Epithelial cell of proximal tubule (primary cell): ENCODE measurements at regions not wholly inside any gene's neighbourhood (a gene's known extent, or its start where the extent isn't known, plus 50 kb on each side); places are given as distances from the start of the nearest gene placed in this dataset.

ENCODE experiments used
- DNase-seq: peaks from one replicate; pipeline ENCODE4 v3.0.0-alpha.2; 2011; ENCODE audit warnings: low read depth
- H3K4me3 ChIP-seq: 2 replicates; pipeline ENCODE4 v1.5.1; 2011; ENCODE audit warnings: low read depth, mild to moderate bottlenecking, low read length
- TF ChIP-seq, protein P1 (sequence below): conservative IDR thresholded peaks from 2 replicates; pipeline ENCODE4 v1.5.1; 2012; ENCODE audit warnings: low read depth, mild to moderate bottlenecking, low read length

DNA sequence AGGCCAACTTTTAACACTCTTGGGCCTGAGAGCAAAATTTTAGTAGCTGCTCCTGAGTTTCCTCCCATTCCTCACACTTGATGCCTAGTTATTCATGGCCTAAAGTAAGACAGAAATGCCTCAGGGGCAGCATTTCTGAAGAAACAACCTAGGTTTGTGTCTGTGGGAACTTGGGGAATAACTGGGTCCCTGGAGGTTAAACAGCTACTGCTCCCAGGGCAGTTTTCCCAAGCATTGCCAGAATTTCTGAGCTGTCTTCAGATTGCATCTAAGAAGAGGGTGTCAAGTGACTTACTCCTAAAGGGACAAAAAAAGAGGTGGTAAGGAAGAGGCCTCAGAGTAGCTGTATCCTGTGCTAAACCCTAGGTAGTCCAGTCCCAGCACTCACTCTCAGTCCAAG is 130.8 kb upstream of the ACSL4 start:
- TF ChIP-seq, protein P1, sequence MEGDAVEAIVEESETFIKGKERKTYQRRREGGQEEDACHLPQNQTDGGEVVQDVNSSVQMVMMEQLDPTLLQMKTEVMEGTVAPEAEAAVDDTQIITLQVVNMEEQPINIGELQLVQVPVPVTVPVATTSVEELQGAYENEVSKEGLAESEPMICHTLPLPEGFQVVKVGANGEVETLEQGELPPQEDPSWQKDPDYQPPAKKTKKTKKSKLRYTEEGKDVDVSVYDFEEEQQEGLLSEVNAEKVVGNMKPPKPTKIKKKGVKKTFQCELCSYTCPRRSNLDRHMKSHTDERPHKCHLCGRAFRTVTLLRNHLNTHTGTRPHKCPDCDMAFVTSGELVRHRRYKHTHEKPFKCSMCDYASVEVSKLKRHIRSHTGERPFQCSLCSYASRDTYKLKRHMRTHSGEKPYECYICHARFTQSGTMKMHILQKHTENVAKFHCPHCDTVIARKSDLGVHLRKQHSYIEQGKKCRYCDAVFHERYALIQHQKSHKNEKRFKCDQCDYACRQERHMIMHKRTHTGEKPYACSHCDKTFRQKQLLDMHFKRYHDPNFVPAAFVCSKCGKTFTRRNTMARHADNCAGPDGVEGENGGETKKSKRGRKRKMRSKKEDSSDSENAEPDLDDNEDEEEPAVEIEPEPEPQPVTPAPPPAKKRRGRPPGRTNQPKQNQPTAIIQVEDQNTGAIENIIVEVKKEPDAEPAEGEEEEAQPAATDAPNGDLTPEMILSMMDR, result no peak
- no peak for DNase-seq
- H3K4me3 ChIP-seq, result no peak overlapping the region

DNA sequence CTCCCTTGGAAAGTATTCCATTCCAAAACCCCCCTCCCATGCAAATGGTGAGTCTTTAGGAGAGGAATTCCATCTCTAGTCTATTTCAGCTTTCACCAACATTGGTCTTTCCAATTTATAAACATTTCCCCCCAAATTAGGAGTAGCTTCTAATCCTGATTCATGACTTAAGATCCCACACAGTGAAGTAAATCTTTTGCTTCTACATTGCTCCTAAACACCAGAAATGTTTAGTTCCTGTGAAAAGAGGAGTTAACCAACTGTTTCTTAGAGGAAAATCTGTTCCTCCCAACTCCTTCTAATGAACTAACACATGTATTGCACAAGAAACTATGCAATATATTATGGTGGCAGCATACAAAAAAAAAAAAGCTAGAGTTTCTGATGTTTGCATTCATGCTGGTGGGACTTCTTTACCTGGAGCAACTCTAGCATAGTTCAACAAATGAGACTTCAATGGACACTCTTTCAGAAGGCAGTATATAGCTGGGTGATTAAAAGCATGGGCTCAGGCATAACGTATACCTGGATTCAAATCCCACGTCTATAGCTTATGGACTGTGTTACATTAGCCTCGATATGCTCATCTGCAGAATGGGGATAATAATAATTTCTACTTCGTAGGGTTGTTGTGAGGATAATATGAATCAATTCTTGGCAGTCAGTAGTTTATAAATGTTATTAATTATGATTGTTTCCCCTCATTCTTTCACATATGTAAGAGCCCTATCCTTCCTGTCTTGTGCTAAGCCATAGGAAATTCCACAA is 131.6 kb upstream of the TMEM164 start:
- H3K4me3 ChIP-seq, result no peak overlapping the region
- no peak for DNase-seq
- TF ChIP-seq, protein P1, result no peak

DNA sequence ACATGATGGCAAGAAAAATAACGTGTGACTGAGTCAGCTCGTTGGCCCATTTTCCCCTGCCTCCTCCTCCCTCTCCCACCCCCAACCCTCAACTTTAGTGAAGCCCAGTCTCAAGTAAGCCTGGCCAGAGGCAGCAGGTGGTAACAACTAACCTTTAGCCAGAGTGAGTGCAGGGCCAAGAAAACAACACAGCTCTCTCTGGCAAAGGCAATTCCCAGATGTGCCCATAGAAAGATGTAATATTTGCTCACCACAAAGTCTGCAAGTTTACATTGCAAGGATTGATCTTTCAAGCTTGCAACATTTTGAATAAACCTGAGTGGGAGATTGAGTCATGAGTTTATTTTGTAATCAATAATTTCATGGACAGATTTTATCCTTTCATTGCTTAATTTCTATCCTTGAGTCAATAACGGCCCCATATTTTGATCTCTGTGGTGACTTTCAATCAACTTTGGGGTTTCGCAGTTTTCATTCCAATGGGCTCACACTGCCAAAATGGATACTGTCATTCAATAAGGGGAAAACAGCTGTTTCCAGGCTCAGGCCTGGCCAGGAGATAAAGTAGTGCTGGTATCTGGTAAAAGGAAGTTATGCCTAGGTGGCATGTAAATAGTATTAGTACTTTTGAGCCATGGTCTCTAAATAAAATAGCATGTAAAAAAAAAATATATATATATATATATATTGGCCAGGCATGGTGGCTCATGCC is 130.7 kb upstream of the TMEM164 start:
- no peak overlapping the region for H3K4me3 ChIP-seq
- TF ChIP-seq, protein P1, result no peak
- no peak for DNase-seq

DNA sequence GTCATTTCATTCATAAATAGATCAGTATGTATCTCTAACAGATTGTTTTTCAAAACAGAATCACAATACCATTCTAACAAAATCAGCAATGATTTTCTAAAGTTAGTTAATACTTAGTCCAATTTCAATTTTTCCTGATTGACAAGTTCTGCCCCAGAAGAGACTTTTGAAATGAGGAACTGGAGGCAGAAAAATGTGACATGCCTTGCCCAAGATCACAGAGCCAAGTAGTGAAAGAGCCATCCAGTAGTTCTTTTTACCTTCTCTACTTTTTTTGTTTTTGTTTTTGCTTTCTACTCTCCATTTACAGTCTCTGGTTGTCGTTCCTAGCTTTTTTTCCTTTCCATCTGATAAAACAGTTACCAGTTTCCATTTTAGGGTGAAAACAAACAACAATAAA is 129.3 kb upstream of the TMEM164 start:
- no peak overlapping the region for H3K4me3 ChIP-seq
- TF ChIP-seq, protein P1, result no peak
- DNase-seq, result no peak

DNA sequence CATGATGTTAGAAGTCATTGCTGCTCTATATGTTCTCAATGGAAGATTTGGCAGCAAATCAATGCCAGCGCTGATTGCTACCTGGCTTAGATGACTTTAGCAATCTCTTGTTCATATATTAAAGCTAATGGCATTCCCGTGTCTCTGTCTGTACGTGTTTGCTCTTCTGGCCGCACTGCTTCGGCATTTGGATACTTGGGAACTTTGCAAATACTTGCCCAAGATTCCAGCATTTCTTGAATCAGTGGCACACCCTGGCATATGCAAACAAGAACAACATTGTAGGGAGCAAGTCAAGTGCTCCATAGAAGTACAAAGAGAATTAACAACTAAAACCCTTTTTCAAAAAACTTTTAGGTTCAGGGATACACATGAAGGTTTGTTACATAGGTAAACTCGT is 128.9 kb upstream of the TMEM164 start:
- no peak overlapping the region for H3K4me3 ChIP-seq
- TF ChIP-seq, protein P1, result no peak
- no peak for DNase-seq

DNA sequence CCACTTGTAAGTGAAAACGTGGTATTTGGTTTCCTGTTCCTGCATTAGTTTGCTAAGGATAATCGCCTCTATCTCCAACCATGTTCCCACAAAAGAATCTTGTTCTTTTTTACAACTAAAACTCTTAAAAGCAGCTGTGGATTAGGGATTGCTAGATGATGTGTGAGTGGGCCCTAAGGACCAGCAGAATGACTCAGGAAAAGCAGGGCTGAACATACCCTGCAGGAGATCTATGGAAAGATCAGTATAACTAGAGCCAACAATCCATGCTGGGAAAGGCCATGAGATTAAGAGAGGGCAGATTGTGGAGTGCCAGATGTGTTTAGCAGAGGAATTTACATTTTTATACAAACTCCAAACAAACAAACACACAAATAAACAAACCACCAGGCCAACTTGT is 128.4 kb upstream of the TMEM164 start:
- TF ChIP-seq, protein P1, result no peak
- no peak for DNase-seq
- H3K4me3 ChIP-seq, result no peak overlapping the region
